Stomach (tissue), 4 donors: ENCODE measurements at regions not wholly inside any gene's neighbourhood (a gene's known extent, or its start where the extent isn't known, plus 50 kb on each side); places are given as distances from the start of the nearest gene placed in this dataset.

Experiments used
- CTCF ChIP-seq, 7 experiments: fragments of 450-650 bp in 4 of 7; fragments of 200-600 bp in 3 of 7; sonication (generic) in 3 of 7; IDR thresholded peaks; one replicate each; pipeline ENCODE4 v1.5.1; 2016 to 2019; ENCODE audit warnings: antibody characterized with exemption in 7 of 7, control low read depth in 2 of 7, mild to moderate bottlenecking in 1 of 7
- EP300 ChIP-seq: sonication (generic); formaldehyde crosslinking; IDR thresholded peaks from one replicate; pipeline ENCODE4 v1.6.1; 2017; ENCODE audit warnings: antibody characterized with exemption
- POLR2A ChIP-seq, 4 donors: fragments of 450-650 bp; IDR thresholded peaks; one replicate each; pipeline ENCODE4 v1.6.1; 2016; ENCODE audit warnings: antibody characterized with exemption in 4 of 4, control low read depth in 2 of 4, mild to moderate bottlenecking in 1 of 4, moderate library complexity in 1 of 4
- POLR2AphosphoS5 ChIP-seq, 3 donors: sonication (generic); formaldehyde crosslinking; IDR thresholded peaks; one replicate each; pipeline ENCODE4 v1.6.1; 2016; ENCODE audit warnings: antibody characterized with exemption in 3 of 3

- TF ChIP-seq CTCF (IDR thresholded peaks at IDR 0.05) (no peak), POLR2A (IDR thresholded peaks at IDR 0.05) (no peak), POLR2AphosphoS5 (IDR thresholded peaks at IDR 0.05) (no peak), EP300 (no peak)
These were observed 189.3 kb downstream of the ADRA2A start for GRCh38 chr10:111266165-111266564.
